OCI-LY3 (cell line): ENCODE measurements at regions not wholly inside any gene's neighbourhood (a gene's known extent, or its start where the extent isn't known, plus 50 kb on each side); places are given as distances from the start of the nearest gene placed in this dataset.

Experiments
- H2AFZ ChIP-seq: fragments of 200-600, 300-600 bp; shearing (Covaris generic); 2 replicates; pipeline ENCODE4 v1.6.0; 2014; ENCODE audit warnings: antibody characterized with exemption, low read depth, low read length
- H3K27ac ChIP-seq: fragments of 200-600, 300-600 bp; sonication (generic); 2 replicates; pipeline ENCODE4 v1.5.1; 2014; ENCODE audit warnings: mild to moderate bottlenecking, low read length, moderate library complexity, mixed read lengths
- H3K27me3 ChIP-seq: fragments of 200-600, 300-600 bp; sonication (generic); 2 replicates; pipeline ENCODE4 v1.6.1; 2014; ENCODE audit warnings: low read depth, low read length, mixed read lengths
- H3K36me3 ChIP-seq: fragments of 200-600, 300-600 bp; sonication (generic); replicated peaks from 2 replicates; pipeline ENCODE3; 2014; ENCODE audit warnings: low read depth, low read length, mixed read lengths
- H3K4me1 ChIP-seq: fragments of 300-600, 200-600 bp; sonication (generic); 2 replicates; pipeline ENCODE4 v1.6.1; 2014; ENCODE audit warnings: low read length, mixed read lengths
- H3K4me2 ChIP-seq: fragments of 200-600, 300-600 bp; sonication (generic); 2 replicates; pipeline ENCODE4 v1.6.1; 2014; ENCODE audit warnings: low read length, mixed read lengths
- H3K4me3 ChIP-seq: fragments of 300-600, 200-600 bp; sonication (generic); 2 replicates; pipeline ENCODE4 v1.5.1; 2014; ENCODE audit warnings: antibody characterized with exemption, mild to moderate bottlenecking, low read length, moderate library complexity
- H3K79me2 ChIP-seq: fragments of 300-600, 200-600 bp; shearing (Covaris generic); 2 replicates; pipeline ENCODE4 v1.6.1; 2014; ENCODE audit warnings: mild to moderate bottlenecking, low read length, mixed read lengths
- H3K9ac ChIP-seq: fragments of 300-600, 200-600 bp; shearing (Covaris generic); 2 replicates; pipeline ENCODE4 v1.6.0; 2014; ENCODE audit warnings: mild to moderate bottlenecking, low read length, moderate library complexity
- H3K9me3 ChIP-seq: fragments of 200-600, 300-600 bp; shearing (Covaris generic); 2 replicates; pipeline ENCODE4 v1.6.1; 2014; ENCODE audit warnings: low read length, mixed read lengths; ENCODE audit not compliant: insufficient read depth
- H4K20me1 ChIP-seq: fragments of 200-600, 300-600 bp; sonication (generic); 2 replicates; pipeline ENCODE4 v1.6.1; 2016; ENCODE audit warnings: low read length, mixed read lengths; ENCODE audit not compliant: insufficient read depth
- CTCF ChIP-seq: fragments of 200-600, 300-600 bp; sonication (generic); IDR thresholded peaks from 2 replicates; pipeline ENCODE4 v1.5.1; 2014; ENCODE audit warnings: antibody characterized with exemption, low read length, low read depth
- EZH2phosphoT487 ChIP-seq: fragments of 200-600 bp; shearing (Covaris generic); IDR thresholded peaks from 2 replicates; pipeline ENCODE4 v1.6.1; 2018; ENCODE audit warnings: antibody characterized with exemption, mixed run types, low read depth

DNA sequence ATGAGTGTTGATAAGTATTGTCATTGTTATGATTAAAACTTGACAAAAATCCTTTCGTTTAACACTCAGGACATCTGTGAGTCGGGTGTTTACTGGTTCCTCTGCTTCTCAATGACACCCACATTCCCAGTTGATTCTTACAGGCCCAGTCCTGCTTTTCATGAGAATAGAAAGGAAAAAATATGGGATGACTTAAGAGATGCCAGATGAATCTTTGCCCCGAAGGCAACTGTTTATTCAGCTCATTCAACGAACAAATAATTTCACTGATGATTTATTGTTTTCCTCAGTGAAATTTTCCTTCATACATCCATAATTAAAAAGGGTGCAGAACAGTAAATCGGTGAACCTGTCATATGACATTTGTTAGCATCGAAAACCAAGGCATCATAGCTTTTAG is 452.4 kb upstream of the WWC1 start:
- Histone ChIP-seq H3K27me3 (no peaks in the 10 kb centered on the region; the same call in 1 of the 2 replicates), H4K20me1 (no peaks in the 10 kb centered on the region), H3K4me3 (no peak overlapping the region), H3K9me3 (no peaks in the 10 kb centered on the region), H3K27ac (no peak overlapping the region), H3K79me2 (no peaks in the 10 kb centered on the region), H3K4me1 (no peaks in the 10 kb centered on the region), H3K9ac (no peak overlapping the region), H3K4me2 (no peak overlapping the region), H3K36me3 (no peaks in the 10 kb centered on the region), H2AFZ (no peak overlapping the region)
- TF ChIP-seq EZH2phosphoT487 (no peak), CTCF (no peak)

GRCh38 chr5:167840527-167841130 is 450.8 kb upstream of the WWC1 start:
- H3K9me3 ChIP-seq, result no peaks in the 10 kb centered on the region
- H3K27ac ChIP-seq, result no peak overlapping the region
- TF ChIP-seq CTCF (no peak), EZH2phosphoT487 (no peak)
- H3K9ac ChIP-seq, result no peak overlapping the region
- no peaks in the 10 kb centered on the region; the same call in 1 of the 2 replicates for H3K27me3 ChIP-seq
- no peaks in the 10 kb centered on the region for H3K79me2 ChIP-seq
- H3K4me3 ChIP-seq, result no peak overlapping the region
- no peak overlapping the region for H3K4me2 ChIP-seq
- no peaks in the 10 kb centered on the region for H3K36me3 ChIP-seq
- no peaks in the 10 kb centered on the region for H3K4me1 ChIP-seq
- H4K20me1 ChIP-seq, result no peaks in the 10 kb centered on the region
- no peak overlapping the region for H2AFZ ChIP-seq

GRCh38 chr5:167843881-167844572 is 447.4 kb upstream of the WWC1 start:
- Histone ChIP-seq H3K36me3 (no peaks in the 10 kb centered on the region), H3K27ac (no peak overlapping the region), H3K9ac (no peak overlapping the region), H3K4me1 (no peaks in the 10 kb centered on the region), H3K27me3 (peaks cover 7% of the 10 kb centered on the region), H3K4me3 (no peak overlapping the region), H3K9me3 (no peaks in the 10 kb centered on the region), H3K4me2 (no peak overlapping the region), H4K20me1 (no peaks in the 10 kb centered on the region), H3K79me2 (no peaks in the 10 kb centered on the region), H2AFZ (no peak overlapping the region)
- TF ChIP-seq EZH2phosphoT487 (no peak), CTCF (no peak)

DNA sequence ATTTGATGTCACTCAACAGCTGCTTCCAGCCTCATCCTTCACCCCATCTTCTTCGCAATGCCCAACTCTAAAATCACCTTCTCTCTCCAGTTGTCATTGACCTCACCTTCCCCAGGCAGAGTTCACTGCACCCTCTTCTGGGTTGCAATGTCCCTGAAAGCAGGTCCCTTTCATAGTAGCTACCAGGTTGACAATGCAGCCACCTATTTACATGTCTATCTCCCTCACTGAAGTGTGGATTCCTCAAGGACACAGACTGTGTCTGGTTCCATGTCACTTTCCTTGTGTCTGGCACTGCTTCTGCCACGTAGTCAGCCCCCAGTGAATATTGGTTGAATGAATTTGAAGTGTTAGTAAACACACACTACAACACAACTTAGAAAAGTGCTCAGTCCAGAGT is 445.5 kb upstream of the WWC1 start:
- Histone ChIP-seq H4K20me1 (no peaks in the 10 kb centered on the region), H3K4me1 (no peaks in the 10 kb centered on the region), H3K4me3 (no peak overlapping the region), H3K27me3 (peaks cover 7% of the 10 kb centered on the region), H2AFZ (no peak overlapping the region), H3K27ac (no peak overlapping the region), H3K36me3 (no peaks in the 10 kb centered on the region), H3K4me2 (no peak overlapping the region), H3K9me3 (no peaks in the 10 kb centered on the region), H3K9ac (no peak overlapping the region), H3K79me2 (no peaks in the 10 kb centered on the region)
- TF ChIP-seq EZH2phosphoT487 (no peak), CTCF (no peak)
